ENCODE measurements at regions not wholly inside any gene's neighbourhood (a gene's known extent, or its start where the extent isn't known, plus 50 kb on each side); places are given as distances from the start of the nearest gene placed in this dataset.

DNA sequence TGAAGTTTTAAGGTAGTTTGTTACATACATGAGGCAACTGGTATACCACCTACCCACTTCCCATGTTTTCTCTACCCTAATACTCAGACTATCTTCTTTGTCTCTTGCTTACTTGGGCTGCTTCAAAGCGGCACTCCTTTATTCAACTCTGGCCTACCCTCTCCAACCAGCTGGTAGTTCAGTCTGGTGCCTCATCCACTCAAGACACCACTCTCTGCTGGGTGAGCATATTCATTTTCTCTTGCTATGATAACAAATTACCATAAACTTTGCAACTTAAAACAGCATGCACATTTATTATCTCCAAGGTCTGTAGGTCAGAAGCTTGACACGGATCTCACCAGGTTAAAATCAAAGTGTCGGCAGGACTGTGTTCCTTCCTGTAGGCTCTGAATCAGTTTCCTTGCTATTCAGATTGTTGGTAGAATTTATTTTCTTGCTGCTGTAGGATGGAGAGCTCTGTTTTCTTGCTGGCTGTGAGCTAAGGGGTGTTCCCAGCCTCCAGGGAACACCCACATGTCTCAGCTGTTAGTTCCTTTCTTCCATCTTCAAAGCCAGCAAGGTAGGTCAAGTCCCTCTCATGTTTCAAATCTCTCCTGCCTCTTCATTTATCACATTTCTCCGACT lies 666.0 kb downstream of the DIAPH3 start:
- TF ChIP-seq TAF1 (IDR thresholded peaks at IDR 0.05; ENCODE audit: borderline replicate concordance, insufficient read depth, low read length) (no peak), POLR2AphosphoS5 (IDR thresholded peaks at IDR 0.05; ENCODE audit: low read depth, low read length) (no peak), FOXP2 (optimal IDR thresholded peaks at IDR 0.05; ENCODE audit: borderline replicate concordance, extremely low read depth, extremely low read length, insufficient read depth) (no peak)
- TF ChIP-seq, protein P1, sequence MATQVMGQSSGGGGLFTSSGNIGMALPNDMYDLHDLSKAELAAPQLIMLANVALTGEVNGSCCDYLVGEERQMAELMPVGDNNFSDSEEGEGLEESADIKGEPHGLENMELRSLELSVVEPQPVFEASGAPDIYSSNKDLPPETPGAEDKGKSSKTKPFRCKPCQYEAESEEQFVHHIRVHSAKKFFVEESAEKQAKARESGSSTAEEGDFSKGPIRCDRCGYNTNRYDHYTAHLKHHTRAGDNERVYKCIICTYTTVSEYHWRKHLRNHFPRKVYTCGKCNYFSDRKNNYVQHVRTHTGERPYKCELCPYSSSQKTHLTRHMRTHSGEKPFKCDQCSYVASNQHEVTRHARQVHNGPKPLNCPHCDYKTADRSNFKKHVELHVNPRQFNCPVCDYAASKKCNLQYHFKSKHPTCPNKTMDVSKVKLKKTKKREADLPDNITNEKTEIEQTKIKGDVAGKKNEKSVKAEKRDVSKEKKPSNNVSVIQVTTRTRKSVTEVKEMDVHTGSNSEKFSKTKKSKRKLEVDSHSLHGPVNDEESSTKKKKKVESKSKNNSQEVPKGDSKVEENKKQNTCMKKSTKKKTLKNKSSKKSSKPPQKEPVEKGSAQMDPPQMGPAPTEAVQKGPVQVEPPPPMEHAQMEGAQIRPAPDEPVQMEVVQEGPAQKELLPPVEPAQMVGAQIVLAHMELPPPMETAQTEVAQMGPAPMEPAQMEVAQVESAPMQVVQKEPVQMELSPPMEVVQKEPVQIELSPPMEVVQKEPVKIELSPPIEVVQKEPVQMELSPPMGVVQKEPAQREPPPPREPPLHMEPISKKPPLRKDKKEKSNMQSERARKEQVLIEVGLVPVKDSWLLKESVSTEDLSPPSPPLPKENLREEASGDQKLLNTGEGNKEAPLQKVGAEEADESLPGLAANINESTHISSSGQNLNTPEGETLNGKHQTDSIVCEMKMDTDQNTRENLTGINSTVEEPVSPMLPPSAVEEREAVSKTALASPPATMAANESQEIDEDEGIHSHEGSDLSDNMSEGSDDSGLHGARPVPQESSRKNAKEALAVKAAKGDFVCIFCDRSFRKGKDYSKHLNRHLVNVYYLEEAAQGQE (IDR thresholded peaks at IDR 0.05; ENCODE audit: insufficient read depth in 1 of 2, low read depth in 2 of 2, low read length in 2 of 2): no peak

DNA sequence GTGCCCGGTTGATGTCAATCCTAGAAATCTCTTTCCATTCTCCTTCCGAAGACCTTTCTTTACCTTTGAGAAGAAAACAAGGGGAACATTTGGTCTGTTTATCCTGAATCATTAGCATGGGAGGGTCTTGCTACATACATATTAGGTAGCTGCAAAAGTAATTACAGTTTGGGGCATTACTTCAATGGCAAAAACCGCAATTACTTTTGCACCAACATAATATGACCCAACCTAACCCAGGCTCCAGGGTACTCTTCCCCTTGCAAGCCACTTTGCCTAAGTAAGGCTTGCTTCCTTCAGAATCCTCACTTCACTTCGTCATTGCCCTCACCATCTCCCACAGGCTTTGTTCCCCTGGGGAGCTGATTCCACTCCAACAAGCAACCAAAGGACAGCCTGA lies 662.7 kb downstream of the DIAPH3 start:
- TF ChIP-seq TAF1 (IDR thresholded peaks at IDR 0.05; ENCODE audit: borderline replicate concordance, insufficient read depth, low read length) (no peak), POLR2AphosphoS5 (IDR thresholded peaks at IDR 0.05; ENCODE audit: low read depth, low read length) (no peak), SIN3A (IDR thresholded peaks at IDR 0.05; ENCODE audit: borderline replicate concordance, insufficient read depth, low read length) (no peak), FOXP2 (optimal IDR thresholded peaks at IDR 0.05; ENCODE audit: borderline replicate concordance, extremely low read depth, extremely low read length, insufficient read depth) (no peak)
- TF ChIP-seq, protein P1 (IDR thresholded peaks at IDR 0.05; ENCODE audit: insufficient read depth in 1 of 2, low read depth in 2 of 2, low read length in 2 of 2): no peak

DNA sequence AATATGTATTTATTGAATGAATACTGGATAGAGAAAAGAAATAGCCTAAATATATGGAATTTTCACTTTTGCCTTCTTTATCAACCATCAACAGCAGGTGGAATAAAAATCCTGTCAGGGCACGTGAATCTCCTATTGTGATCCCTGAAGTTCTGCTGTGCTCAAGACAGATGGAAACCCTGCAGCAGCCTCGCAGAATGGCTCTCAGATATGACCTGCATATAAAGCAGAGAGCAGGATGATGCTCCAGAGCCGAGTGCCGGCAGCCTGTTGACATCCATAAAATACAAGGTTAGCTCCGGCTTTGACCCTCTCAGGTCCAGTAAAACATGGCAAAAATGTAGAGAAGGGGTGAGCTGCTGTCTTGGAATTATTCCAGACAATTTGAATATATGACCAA lies 659.3 kb downstream of the DIAPH3 start:
- no peak for TF ChIP-seq POLR2AphosphoS5 (IDR thresholded peaks at IDR 0.05; ENCODE audit: low read depth, low read length)
- no peak for TF ChIP-seq FOXP2 (optimal IDR thresholded peaks at IDR 0.05; ENCODE audit: borderline replicate concordance, extremely low read depth, extremely low read length, insufficient read depth)
- TF ChIP-seq, protein P1 (IDR thresholded peaks at IDR 0.05; ENCODE audit: insufficient read depth in 1 of 2, low read depth in 2 of 2, low read length in 2 of 2): no peak
- TF ChIP-seq TAF1 (IDR thresholded peaks at IDR 0.05; ENCODE audit: borderline replicate concordance, insufficient read depth, low read length): no peak
- no peak for TF ChIP-seq SIN3A (IDR thresholded peaks at IDR 0.05; ENCODE audit: borderline replicate concordance, insufficient read depth, low read length)

DNA sequence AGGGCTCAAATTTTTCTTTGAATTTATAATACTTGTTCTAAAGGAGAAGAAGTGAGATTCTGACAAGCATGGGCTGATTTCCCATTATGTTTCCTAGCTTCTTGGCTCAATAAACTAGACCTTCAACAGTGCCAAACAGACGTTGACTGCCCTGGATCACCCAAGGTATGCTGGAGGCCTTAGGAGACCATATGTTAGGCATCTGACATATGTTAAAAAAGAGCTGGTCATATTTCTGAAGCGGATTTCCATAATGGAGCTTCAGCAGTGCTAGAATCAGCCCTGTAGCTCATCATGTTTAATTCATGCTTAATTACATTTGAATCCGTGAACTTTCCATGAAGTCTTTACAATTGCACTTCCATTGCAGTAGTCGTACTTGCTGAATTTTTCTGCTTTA lies 653.3 kb downstream of the DIAPH3 start:
- TF ChIP-seq FOXP2 (optimal IDR thresholded peaks at IDR 0.05; ENCODE audit: borderline replicate concordance, extremely low read depth, extremely low read length, insufficient read depth): no peak
- TF ChIP-seq TAF1 (IDR thresholded peaks at IDR 0.05; ENCODE audit: borderline replicate concordance, insufficient read depth, low read length): no peak
- no peak for TF ChIP-seq POLR2AphosphoS5 (IDR thresholded peaks at IDR 0.05; ENCODE audit: low read depth, low read length)
- TF ChIP-seq, protein P1 (IDR thresholded peaks at IDR 0.05; ENCODE audit: insufficient read depth in 1 of 2, low read depth in 2 of 2, low read length in 2 of 2): no peak
- no peak for TF ChIP-seq SIN3A (IDR thresholded peaks at IDR 0.05; ENCODE audit: borderline replicate concordance, insufficient read depth, low read length)

DNA sequence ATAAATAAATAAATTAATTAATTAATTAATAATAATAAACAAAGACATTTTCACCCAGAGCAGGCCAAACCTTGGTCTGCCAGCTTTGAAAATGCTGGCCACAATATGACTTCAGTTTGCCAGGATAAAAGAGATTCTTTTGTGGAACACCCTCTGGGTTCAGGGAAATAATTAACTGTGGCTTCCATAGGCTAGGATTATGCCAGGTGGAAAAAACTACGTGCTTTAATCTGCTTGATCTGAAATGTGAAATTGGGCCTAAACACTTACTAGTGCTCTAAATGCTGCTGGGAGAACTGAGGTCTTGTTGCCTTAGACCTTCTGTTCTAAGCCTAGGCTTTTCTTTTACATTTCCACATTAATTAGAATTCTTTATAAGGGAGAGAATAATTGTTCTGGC lies 650.0 kb downstream of the DIAPH3 start:
- no peak for TF ChIP-seq FOXP2 (optimal IDR thresholded peaks at IDR 0.05; ENCODE audit: borderline replicate concordance, extremely low read depth, extremely low read length, insufficient read depth)
- no peak for TF ChIP-seq POLR2AphosphoS5 (IDR thresholded peaks at IDR 0.05; ENCODE audit: low read depth, low read length)
- TF ChIP-seq TAF1 (IDR thresholded peaks at IDR 0.05; ENCODE audit: borderline replicate concordance, insufficient read depth, low read length): no peak
